Naive B cell (primary cell): ENCODE measurements at regions not wholly inside any gene's neighbourhood (a gene's known extent, or its start where the extent isn't known, plus 50 kb on each side); places are given as distances from the start of the nearest gene placed in this dataset.
A peak's percentile ranks its signal among the peaks of the same experiment; 100 is the strongest.
"Not testable (repeated sequence)": the region's sequence is repeated elsewhere in the genome, so short reads cannot be mapped to it uniquely, and the experiment has no call there.

Experiments used
- ATAC-seq, 2 donors: fragments of 150-1000 bp; cut with Tn5 transposase; 2 replicates each; pipeline ENCODE4 v1.10.0; 2021; ENCODE audit warnings: low read depth in 2 of 2, mild to moderate bottlenecking in 2 of 2, moderate library complexity in 2 of 2
- DNase-seq: peaks from one replicate; pipeline ENCODE4 v3.0.0; 2022
- H3K27ac Mint-ChIP-seq, 6 donors: one replicate each; pipeline ENCODE4 v1.8.0; 2020 to 2022; ENCODE audit warnings: mild to moderate bottlenecking in 6 of 6, mixed read lengths in 6 of 6, moderate library complexity in 5 of 6, inconsistent platforms in 2 of 6
- H3K27me3 Mint-ChIP-seq, 3 donors: one replicate each; pipeline ENCODE4 v1.8.0; 2021 to 2022; ENCODE audit warnings: mixed read lengths in 3 of 3, mild to moderate bottlenecking in 1 of 3
- H3K36me3 Mint-ChIP-seq, 2 donors: one replicate each; pipeline ENCODE4 v1.8.0; 2020 to 2022; ENCODE audit warnings: mixed read lengths in 2 of 2, inconsistent platforms in 1 of 2, mild to moderate bottlenecking in 1 of 2
- H3K4me1 Mint-ChIP-seq, 3 donors: one replicate each; pipeline ENCODE4 v1.8.0; 2020 to 2022; ENCODE audit warnings: mixed read lengths in 3 of 3, inconsistent platforms in 1 of 3, mild to moderate bottlenecking in 1 of 3, moderate library complexity in 1 of 3
- H3K4me3 Mint-ChIP-seq, 8 donors: one replicate each; pipeline ENCODE4 v1.8.0; 2020 to 2022; ENCODE audit warnings: mild to moderate bottlenecking in 8 of 8, mixed read lengths in 8 of 8, moderate library complexity in 8 of 8, inconsistent platforms in 2 of 8
- H3K9me3 Mint-ChIP-seq, 7 donors: one replicate each; pipeline ENCODE4 v1.8.0; 2020 to 2022; ENCODE audit warnings: mixed read lengths in 7 of 7, mild to moderate bottlenecking in 5 of 7, inconsistent platforms in 2 of 7, moderate library complexity in 1 of 7

DNA sequence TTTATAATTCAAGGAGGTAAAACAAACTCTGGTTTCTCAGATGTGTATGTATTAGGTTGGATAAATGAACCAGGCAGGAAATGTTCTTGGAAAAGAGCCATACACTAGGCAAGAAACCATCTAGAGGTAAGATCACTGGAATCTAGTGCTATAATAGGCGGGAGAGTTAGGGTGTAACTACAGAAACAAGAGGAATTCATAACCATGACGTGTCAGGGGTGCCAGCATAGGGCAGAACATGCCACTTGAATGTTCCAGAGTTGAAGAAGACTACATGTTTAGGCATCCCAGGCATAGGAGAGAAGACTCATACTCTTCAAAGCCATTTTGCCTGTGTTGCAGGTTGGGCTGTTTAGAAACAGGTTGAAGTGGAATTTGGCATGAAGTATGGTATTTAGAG, 198.7 kb downstream of the CCNG2 start:
- Mint-ChIP-seq H3K9me3 (no peaks in the 10 kb centered on the region), H3K27me3 (no peaks in the 10 kb centered on the region), H3K27ac (peak overlapping the region in 1 of 6 donors; percentile 41), H3K4me1 (peaks cover 4 to 22% (median 17%) of the 10 kb centered on the region in 3 donors), H3K4me3 (no peak overlapping the region), H3K36me3 (no peaks in the 10 kb centered on the region)
- ATAC-seq (no peak), DNase-seq (no peak)

DNA sequence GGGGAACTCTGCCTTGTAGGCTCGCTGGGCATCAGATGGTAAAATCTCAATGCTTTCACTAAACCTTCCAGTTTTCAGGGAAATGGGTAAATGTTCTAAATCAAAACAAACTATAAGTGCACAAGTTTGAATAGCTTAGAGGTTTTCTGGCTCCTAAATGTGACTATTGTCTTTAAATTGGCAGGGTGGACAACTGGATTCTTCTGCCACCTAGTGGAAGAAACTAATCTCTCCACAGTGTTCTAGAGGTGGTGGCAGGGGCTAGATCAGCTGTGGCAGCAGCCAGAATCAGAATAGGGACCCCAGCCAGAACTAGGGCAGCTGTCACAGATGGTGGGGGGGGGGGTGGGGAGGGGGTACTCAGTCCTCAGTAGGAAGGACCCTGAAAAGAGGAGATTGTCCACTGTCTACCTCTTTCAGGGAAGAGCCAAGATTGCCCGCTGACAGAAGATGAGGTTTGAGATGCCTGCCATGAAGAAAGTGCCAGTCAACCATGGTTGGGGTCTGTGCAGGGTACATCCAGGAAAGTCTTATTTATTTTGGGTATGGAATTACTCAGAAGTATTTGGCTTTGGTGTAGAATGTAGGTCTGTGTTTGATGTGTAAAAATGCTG, 201.4 kb downstream of the CCNG2 start:
- ATAC-seq, result peak in 1 of 2 donors; percentile 30
- H3K4me3 Mint-ChIP-seq, result no peak overlapping the region
- no peaks in the 10 kb centered on the region for H3K36me3 Mint-ChIP-seq
- peak; percentile 4 for DNase-seq
- H3K27me3 Mint-ChIP-seq, result no peaks in the 10 kb centered on the region
- no peaks in the 10 kb centered on the region for H3K9me3 Mint-ChIP-seq
- H3K27ac Mint-ChIP-seq, result no peak overlapping the region
- peaks cover 4 to 24% (median 19%) of the 10 kb centered on the region in 3 donors for H3K4me1 Mint-ChIP-seq

DNA sequence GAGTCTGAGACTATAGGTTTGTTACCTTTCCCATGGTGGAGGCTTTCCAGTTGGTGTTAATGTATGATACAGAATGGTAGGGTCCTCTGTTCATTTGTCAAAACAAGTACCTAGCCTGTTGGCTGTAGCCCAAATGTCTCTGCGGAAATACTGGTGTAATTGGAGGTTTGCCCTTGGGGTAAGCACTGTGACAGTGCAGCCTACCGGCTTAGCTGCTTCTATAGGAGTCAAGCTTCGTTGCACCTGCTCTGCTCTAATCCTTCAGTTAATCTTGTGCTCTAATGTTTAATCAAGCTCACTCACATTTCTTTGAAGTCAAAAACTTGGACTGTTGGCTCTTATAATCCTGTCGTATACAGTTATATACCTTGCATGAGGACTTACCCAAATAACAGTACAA, 203.4 kb downstream of the CCNG2 start:
- Mint-ChIP-seq H3K36me3 (no peaks in the 10 kb centered on the region), H3K9me3 (no peaks in the 10 kb centered on the region), H3K4me3 (no peak overlapping the region), H3K27ac (peak overlapping the region in 1 of 6 donors; percentile 3), H3K4me1 (peaks cover 0 to 14% (median 8%) of the 10 kb centered on the region in 3 donors), H3K27me3 (no peaks in the 10 kb centered on the region)
- ATAC-seq (no peak), DNase-seq (no peak)

DNA sequence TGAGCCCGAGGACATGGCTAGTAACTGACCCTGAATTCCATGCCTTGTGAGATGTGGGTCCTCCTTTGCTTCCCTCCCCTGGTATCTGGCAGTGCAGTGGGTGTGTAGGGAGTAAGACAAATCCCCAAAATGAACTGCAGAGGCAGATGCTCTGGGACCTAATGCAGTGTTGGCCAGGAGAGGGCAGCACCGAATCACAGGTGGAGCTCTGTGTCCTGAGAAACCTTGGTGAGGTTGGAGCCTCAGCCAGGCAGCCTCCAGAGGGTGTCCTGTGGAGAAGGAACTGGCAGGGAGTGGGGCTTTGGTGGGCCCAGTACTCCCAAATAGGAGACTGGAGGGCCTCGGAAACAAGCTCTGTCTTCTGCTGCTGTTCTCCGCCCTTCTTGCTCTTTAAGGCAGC, 209.9 kb downstream of the CCNG2 start:
- not testable (repeated sequence) for H3K9me3 Mint-ChIP-seq, H3K36me3 Mint-ChIP-seq, DNase-seq, H3K27me3 Mint-ChIP-seq, H3K27ac Mint-ChIP-seq, H3K4me3 Mint-ChIP-seq
- H3K4me1 Mint-ChIP-seq, result peaks cover 0 to 13% (median 0%) of the 10 kb centered on the region in 3 donors
- ATAC-seq, result peak in 1 of 2 donors; percentile 54

DNA sequence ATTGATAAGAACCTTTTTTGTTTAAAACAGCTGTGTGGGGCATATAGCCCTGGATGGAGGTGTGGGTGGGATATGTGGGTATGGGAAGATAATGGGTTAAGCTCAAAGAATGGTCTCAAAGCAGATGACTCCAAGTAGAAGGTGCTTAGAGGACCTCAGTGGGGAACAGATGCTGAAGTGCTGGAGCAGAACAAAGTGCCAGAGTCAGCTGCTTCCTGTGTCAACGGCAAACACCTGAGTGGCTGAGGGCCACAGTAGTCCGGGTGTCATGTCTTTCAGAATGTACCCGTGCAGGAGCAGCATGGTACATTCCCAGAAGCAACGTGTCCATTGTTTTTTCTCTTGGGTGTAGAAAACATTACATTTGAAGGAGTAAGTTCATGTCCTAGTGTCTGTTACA, 210.6 kb downstream of the CCNG2 start:
- no peaks in the 10 kb centered on the region for H3K36me3 Mint-ChIP-seq

DNA sequence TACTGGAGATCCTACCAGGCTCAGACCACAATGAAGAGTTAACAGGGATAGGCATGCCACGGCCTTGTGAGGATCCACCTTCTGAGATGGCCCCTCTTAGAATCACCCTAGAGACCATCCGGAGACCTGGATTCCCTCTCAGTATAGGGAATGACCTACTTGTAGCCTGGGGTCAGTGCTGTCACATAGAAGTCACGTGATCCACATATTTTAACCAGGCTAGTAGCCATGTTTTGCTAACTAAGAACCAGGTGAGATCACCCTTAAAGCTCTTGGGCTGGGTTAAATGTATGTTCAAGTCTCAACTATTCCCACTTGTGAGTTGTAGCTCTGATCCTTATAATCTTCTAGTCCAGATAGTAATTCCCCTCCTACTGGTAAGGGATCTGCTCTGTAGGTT, 215.4 kb downstream of the CCNG2 start:
- peaks cover 0 to 4% (median 0%) of the 10 kb centered on the region in 7 donors for H3K9me3 Mint-ChIP-seq
- no peaks in the 10 kb centered on the region for H3K36me3 Mint-ChIP-seq
- no peak overlapping the region for H3K27ac Mint-ChIP-seq
- DNase-seq (no peak), ATAC-seq (no peak)
- no peaks in the 10 kb centered on the region for H3K27me3 Mint-ChIP-seq
- peaks cover 0 to 12% (median 0%) of the 10 kb centered on the region in 3 donors for H3K4me1 Mint-ChIP-seq
- no peak overlapping the region for H3K4me3 Mint-ChIP-seq

More for the DNA sequence above, 210.6 kb downstream of the CCNG2 start:
- Mint-ChIP-seq H3K4me3 (peak overlapping the region in 1 of 8 donors; percentile 65), H3K27ac (peak overlapping the region in 3 of 6 donors; percentile 66 to 87 (median 73)), H3K9me3 (peaks cover 0 to 3% (median 0%) of the 10 kb centered on the region in 7 donors), H3K4me1 (peaks cover 0 to 13% (median 0%) of the 10 kb centered on the region in 3 donors), H3K27me3 (no peaks in the 10 kb centered on the region)
- no peak for DNase-seq
- ATAC-seq, result peak; percentile 73 to 76

DNA sequence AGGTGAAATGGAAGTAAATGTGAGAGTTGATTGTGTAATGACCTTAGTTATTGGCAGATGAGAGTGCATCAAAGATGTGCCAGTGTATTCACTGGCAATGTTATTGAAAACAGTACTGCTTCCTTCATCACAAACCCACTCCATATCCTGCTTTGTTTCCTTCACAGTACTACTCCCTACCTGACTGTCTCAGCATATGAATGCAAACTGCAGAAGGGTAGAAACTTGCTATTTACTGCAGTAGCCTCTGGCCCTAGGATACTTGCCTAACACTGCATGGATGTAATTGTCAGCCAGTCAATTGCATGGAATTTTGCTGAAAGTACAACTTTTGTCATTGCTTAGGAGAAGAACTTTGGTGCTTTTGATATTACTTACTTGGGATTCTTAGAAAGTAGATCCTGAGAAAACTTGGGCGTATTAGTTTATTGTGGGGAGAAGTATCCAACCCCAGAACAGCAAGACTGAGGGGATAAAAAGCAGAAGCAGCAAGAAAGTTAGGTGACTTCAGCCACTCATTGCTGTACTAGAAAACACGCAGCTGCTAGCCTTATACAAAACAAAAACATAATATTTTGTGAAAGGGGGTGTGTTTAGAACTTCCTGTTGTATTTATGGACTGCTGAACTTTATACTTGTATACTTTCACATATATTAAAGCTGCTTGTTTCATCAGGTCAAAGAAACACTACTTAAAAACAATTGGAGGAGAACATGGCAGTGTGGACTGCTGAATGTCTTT, 219.0 kb downstream of the CCNG2 start:
- no peaks in the 10 kb centered on the region for H3K36me3 Mint-ChIP-seq
- ATAC-seq (no peak), DNase-seq (no peak)
- no peak overlapping the region for H3K4me3 Mint-ChIP-seq
- H3K27me3 Mint-ChIP-seq, result peaks cover 0 to 8% (median 0%) of the 10 kb centered on the region in 3 donors
- peaks cover 0 to 2% (median 0%) of the 10 kb centered on the region in 3 donors for H3K4me1 Mint-ChIP-seq
- H3K27ac Mint-ChIP-seq, result peak overlapping the region in 2 of 6 donors; percentile 22 to 74
- H3K9me3 Mint-ChIP-seq, result peaks cover 0 to 4% (median 0%) of the 10 kb centered on the region in 7 donors

DNA sequence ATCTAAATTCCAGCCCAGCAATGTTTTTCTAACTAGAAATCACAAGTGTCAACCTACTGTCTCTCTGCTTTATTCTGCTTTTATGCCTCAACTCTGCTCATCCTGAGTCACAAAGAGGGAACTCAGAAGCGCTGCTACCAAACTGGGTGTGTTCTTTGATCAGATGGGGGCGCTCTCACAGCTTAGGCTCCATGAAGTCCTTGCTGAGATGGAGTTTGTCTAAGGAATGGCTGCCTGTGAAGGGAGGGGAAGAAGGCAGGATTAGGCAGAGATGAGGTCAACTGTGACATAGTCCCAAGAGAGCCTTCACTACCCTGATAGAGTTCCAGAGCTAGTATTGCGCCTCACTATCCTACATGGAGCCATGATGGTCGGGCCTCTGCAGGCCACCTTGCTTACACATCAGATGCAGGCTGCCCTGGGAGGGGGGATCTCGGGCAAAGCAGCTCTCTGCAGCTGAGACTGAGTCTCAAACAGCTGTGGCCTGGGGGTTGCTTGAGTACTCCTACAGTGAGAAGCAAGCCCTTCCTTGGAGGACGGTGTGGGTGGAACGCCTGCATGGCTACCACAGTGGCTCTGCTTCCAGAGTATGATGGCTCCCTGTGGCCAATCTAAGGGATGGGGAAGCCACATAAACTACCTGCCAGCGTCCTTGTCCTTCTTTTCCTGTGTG, 219.9 kb downstream of the CCNG2 start:
- H3K36me3 Mint-ChIP-seq, result no peaks in the 10 kb centered on the region
- peaks cover 0 to 2% (median 0%) of the 10 kb centered on the region in 3 donors for H3K4me1 Mint-ChIP-seq
- ATAC-seq, result no peak
- H3K4me3 Mint-ChIP-seq, result no peak overlapping the region
- peaks cover 0 to 4% (median 0%) of the 10 kb centered on the region in 7 donors for H3K9me3 Mint-ChIP-seq
- no peak for DNase-seq
- no peak overlapping the region for H3K27ac Mint-ChIP-seq
- H3K27me3 Mint-ChIP-seq, result peaks cover 0 to 8% (median 0%) of the 10 kb centered on the region in 3 donors

DNA sequence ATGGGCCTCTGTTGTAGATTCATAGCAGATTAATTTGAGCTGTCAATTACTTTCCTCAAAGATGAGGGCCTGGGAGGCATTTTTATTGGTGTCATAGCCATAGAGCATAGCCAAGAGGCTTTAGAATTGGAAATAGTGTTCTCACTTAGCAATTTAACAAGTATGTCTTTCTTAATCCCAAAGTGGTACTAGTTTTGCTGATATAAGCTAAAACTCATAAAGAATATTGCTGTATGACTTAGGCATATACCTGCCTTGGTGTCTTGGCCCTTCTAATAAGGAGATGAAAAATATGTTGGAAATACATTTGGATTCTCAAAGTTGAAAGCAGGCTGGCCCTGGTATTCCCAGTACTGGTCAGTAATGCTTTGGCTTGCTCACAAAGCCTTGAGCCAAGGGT, 221.5 kb upstream of the CXCL13 start:
- Mint-ChIP-seq H3K36me3 (no peaks in the 10 kb centered on the region), H3K4me3 (no peak overlapping the region), H3K9me3 (no peaks in the 10 kb centered on the region), H3K27ac (no peak overlapping the region), H3K4me1 (peaks cover 3 to 10% (median 4%) of the 10 kb centered on the region in 3 donors), H3K27me3 (no peaks in the 10 kb centered on the region)
- DNase-seq, result no peak
- ATAC-seq, result no peak

DNA sequence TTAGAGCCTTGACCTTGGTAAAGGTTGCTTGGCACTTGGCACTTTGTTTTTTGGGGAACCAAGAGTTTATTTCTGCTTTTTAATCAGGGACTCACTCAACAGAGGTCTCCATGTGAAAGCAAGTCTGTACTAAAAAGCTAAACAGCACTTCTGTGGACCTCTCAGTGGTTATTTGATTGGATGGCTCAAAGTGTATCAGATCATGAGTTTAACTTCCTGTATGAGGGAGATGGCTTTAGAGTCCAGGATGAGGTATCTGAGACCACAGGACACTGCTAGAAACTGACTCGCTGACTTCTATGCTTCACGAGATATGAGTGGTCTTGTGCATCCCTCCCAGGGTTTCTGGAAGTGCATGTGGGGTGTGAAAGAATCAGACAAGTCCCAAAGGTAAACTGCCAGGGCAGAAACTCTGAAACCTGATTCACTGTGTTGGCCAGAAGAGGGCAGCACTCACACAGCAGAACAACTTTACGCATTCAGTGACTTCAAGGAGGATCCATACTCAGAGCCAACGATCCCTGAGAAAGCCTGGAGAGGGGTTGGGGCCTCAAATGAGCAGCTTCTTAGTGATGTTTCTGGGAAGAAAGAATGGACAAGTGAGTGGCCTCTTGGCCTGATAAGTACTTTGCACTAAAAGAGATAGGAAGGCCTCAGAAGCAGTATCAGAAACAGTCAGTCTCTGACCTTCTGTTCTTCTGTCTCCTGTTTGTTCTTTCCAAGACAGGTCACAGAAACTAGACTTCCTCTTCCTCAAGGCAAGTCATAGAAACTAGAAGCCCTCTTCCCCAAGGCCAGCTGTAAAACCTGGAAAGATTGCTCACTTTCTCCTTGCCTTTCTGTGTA, 220.3 kb upstream of the CXCL13 start:
- no peak overlapping the region for H3K4me3 Mint-ChIP-seq
- peaks cover 3 to 10% (median 4%) of the 10 kb centered on the region in 3 donors for H3K4me1 Mint-ChIP-seq
- peak; percentile 34 to 45 for ATAC-seq
- no peaks in the 10 kb centered on the region for H3K36me3 Mint-ChIP-seq
- no peaks in the 10 kb centered on the region for H3K9me3 Mint-ChIP-seq
- DNase-seq, result peak; percentile 25
- no peaks in the 10 kb centered on the region for H3K27me3 Mint-ChIP-seq
- peak overlapping the region in 1 of 6 donors; percentile 50 for H3K27ac Mint-ChIP-seq

DNA sequence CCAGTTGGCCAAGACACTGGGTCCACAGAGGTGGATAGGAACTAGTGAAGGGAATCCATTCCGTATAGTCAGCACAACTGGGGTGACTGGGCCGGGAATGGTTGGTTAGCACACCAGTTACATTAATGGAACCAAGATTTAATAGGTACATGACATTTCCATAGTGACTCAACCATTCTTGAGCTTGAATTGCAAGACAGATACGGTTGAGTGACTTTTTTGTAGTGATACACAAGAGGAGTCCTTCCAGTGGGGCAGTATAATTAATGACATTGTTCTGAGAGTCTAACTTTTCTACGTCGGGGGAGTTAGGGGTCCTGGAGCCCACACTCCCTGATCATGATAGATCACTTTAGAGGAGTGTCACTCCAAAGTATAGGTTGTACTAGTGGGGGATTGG, 211.6 kb upstream of the CXCL13 start:
- H3K9me3 Mint-ChIP-seq, result peaks cover 0 to under 1% (median 0%) of the 10 kb centered on the region in 7 donors
- H3K36me3 Mint-ChIP-seq, result no peaks in the 10 kb centered on the region
- no peak for DNase-seq
- no peak overlapping the region for H3K4me3 Mint-ChIP-seq
- H3K4me1 Mint-ChIP-seq, result peaks cover 0 to 3% (median 0%) of the 10 kb centered on the region in 3 donors
- H3K27me3 Mint-ChIP-seq, result no peaks in the 10 kb centered on the region
- H3K27ac Mint-ChIP-seq, result no peak overlapping the region
- ATAC-seq, result no peak

DNA sequence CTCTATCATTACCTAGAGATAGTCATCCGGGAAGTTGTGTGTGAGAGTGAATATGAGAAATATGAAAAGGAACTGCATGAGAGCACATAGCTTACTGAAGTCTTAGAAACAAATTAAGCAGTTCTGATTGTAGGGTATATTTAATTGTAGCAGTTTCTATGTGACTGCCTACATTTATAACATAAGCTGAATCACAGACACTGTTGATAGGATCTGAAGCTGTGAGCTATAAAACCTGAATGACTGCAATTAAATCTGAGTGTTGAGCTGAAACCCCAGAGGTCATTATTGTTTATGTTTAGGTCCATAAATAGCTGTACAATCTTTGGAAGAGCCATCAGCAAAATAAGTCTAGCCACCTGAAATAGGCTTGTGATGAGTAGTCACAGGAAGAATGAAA, 210.1 kb upstream of the CXCL13 start:
- peaks cover 0 to 9% (median 0%) of the 10 kb centered on the region in 7 donors for H3K9me3 Mint-ChIP-seq
- ATAC-seq, result no peak

DNA sequence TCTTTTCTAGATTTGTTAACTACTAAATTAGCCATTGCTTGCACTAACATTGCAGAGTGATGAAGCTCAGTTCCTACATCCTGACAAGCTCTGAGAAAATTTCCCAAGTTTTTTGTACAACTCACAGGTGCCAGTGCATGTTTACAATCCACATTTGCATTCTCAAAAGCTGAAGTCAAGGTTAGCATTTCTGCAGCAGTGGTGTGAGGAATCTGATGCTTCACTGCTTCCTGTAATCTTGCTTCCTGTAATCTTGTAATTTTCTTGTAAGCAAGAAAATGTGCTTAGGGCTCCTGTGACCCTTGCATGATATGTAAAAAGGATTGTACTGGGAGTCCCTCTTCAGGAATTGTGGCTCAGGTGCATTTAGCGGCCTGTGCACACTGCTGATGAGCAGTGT, 207.4 kb upstream of the CXCL13 start:
- DNase-seq (no peak), ATAC-seq (no peak)
- peaks cover 0 to 9% (median 0%) of the 10 kb centered on the region in 7 donors for H3K9me3 Mint-ChIP-seq
- peaks cover 0 to 3% (median 0%) of the 10 kb centered on the region in 3 donors for H3K4me1 Mint-ChIP-seq
- H3K4me3 Mint-ChIP-seq, result no peak overlapping the region
- no peak overlapping the region for H3K27ac Mint-ChIP-seq
- H3K27me3 Mint-ChIP-seq, result no peaks in the 10 kb centered on the region
- peaks cover 8 to 14% of the 10 kb centered on the region in 2 donors for H3K36me3 Mint-ChIP-seq

More for the DNA sequence above, 210.1 kb upstream of the CXCL13 start:
- DNase-seq, result no peak
- Mint-ChIP-seq H3K27ac (no peak overlapping the region), H3K36me3 (peaks cover 8 to 14% of the 10 kb centered on the region in 2 donors), H3K27me3 (no peaks in the 10 kb centered on the region), H3K4me3 (no peak overlapping the region), H3K4me1 (peaks cover 0 to 3% (median 0%) of the 10 kb centered on the region in 3 donors)
